GM06990 (cell line): ENCODE measurements at regions not wholly inside any gene's neighbourhood (a gene's known extent, or its start where the extent isn't known, plus 50 kb on each side); places are given as distances from the start of the nearest gene placed in this dataset.

Experiments used
- DNase-seq: peaks from one replicate; pipeline ENCODE4 v3.0.0-alpha.2; 2011; ENCODE audit not compliant: insufficient read length; ENCODE audit errors: extremely low read depth
- H3K27me3 ChIP-seq: replicated peaks from 2 replicates; pipeline ENCODE4 v1.6.0; 2011; ENCODE audit warnings: low read length; ENCODE audit not compliant: control insufficient read depth, insufficient read depth
- H3K36me3 ChIP-seq: 2 replicates; pipeline ENCODE4 v1.5.1; 2011; ENCODE audit warnings: low read length; ENCODE audit not compliant: control insufficient read depth, insufficient read depth
- H3K4me3 ChIP-seq: replicated peaks from 2 replicates; pipeline ENCODE4 v1.5.1; 2011; ENCODE audit warnings: low read depth, mild to moderate bottlenecking, control low read depth, low read length
- CTCF ChIP-seq: IDR thresholded peaks from 2 replicates; pipeline ENCODE4 v1.5.1; 2011; ENCODE audit warnings: low read length, control low read depth, mild to moderate bottlenecking, inconsistent platforms; ENCODE audit not compliant: insufficient read depth, poor library complexity, severe bottlenecking

- H3K27me3 ChIP-seq, result no peaks in the 10 kb centered on the region; the same call in 1 of the 2 replicates
Measured at GRCh38 chr9:126233913-126234525, 92.6 kb upstream of the MVB12B start.

GRCh38 chr9:126234681-126235335 lies 91.8 kb upstream of the MVB12B start:
- no peaks in the 10 kb centered on the region; the same call in 1 of the 2 replicates for H3K27me3 ChIP-seq
- DNase-seq, result no peak
- TF ChIP-seq CTCF, result no peak
- no peak overlapping the region for H3K4me3 ChIP-seq
- H3K36me3 ChIP-seq, result no peaks in the 10 kb centered on the region

More at GRCh38 chr9:126233913-126234525, 92.6 kb upstream of the MVB12B start:
- no peak for DNase-seq
- Histone ChIP-seq H3K36me3 (no peaks in the 10 kb centered on the region), H3K4me3 (no peak overlapping the region)
- TF ChIP-seq CTCF, result no peak

GRCh38 chr9:126235336-126236243 lies 91.0 kb upstream of the MVB12B start:
- Histone ChIP-seq H3K36me3 (no peaks in the 10 kb centered on the region), H3K4me3 (no peak overlapping the region), H3K27me3 (no peaks in the 10 kb centered on the region; the same call in 1 of the 2 replicates)
- TF ChIP-seq CTCF, result no peak
- DNase-seq, result no peak

DNA sequence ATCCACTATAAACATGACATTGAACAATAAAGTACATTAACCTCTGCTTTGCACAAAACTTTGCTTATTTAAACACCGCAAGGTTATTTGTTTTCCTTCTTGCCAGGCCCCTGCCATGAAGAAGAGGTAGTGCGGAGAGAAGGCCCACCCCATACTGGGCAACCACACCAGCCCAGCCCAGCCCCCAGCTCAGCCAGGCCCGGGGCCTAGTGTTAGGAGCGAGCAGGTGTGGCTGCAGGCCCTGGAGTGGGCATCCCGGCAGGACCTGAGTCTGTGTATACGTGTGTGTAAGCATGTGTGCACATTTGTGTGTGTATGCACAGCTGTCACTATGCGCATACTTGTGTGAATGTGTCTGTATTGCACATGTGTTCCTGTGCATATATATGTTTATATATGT lies 90.4 kb upstream of the MVB12B start:
- TF ChIP-seq CTCF, result no peak
- H3K27me3 ChIP-seq, result no peaks in the 10 kb centered on the region; the same call in 1 of the 2 replicates
- DNase-seq, result no peak
- H3K36me3 ChIP-seq, result no peaks in the 10 kb centered on the region
- H3K4me3 ChIP-seq, result no peak overlapping the region

DNA sequence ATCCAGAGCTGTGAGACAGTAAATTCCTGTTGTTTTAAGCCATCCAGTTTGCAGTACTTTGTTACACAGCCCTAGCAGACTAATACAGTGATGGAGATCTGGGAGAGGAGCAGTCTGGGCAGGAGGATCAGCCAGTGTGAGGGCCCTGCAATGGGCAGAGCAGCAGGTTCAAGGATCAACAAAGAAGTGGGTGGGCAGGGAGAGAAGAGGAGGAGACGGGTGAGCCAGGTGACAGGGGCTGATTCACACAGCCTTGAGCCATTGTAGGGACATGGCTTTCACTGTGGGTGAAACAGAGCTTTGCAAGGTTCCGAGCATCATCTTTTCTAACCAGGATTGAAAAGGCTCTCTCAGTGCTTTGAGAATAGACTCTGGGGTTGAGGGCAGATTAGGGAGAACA lies 88.2 kb upstream of the MVB12B start:
- Histone ChIP-seq H3K27me3 (no peaks in the 10 kb centered on the region; the same call in 1 of the 2 replicates), H3K36me3 (no peaks in the 10 kb centered on the region), H3K4me3 (no peak overlapping the region)
- DNase-seq, result no peak
- no peak for TF ChIP-seq CTCF
